ENCODE measurements at regions not wholly inside any gene's neighbourhood (a gene's known extent, or its start where the extent isn't known, plus 50 kb on each side); places are given as distances from the start of the nearest gene placed in this dataset.

DNA sequence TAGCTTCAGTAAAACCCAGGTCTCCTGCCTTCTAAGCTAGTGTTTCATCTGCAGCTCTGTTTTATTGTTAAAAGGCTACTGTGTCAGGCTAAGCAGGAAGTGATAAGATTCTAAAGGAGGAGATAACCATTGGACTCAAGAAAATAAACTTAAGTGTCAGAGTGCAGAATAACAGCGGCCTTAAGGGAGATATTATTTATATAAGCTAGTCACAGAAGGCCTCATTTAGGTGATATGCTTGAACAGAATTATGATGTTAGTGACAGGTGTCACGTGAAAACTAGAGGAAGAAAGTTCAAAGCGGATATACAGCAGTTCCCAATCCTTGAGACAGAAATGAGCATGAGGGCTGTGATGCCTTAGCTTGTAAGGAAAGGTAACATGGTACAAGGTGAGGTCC lies 373.4 kb downstream of the FOXG1 start (continued):
- TF ChIP-seq ZNF660 (tag by site-specific recombination; IDR thresholded peaks at IDR 0.05): no peak

DNA sequence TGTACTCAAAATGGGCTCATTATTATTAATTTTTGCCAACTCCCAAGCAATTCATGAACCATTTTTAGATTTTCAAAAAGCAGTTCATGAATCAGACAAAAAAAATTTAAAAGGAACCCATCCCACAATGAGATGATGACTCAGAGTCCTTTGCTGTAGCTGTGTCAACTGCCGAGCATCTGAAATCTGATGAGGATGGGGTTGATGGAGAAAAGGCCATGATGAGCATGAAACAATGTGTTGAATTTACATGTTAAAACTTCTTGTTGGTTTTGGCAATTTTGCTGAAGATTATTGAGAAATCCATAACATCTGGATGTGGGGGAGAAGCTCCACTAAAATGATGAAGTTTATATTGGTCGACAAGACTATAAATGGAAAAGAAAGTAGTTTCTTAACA lies 378.0 kb downstream of the FOXG1 start:
- no peak for TF ChIP-seq ZNF274 (IDR thresholded peaks at IDR 0.05; ENCODE audit: low read length)
- TF ChIP-seq ZNF274 (tag by site-specific recombination; IDR thresholded peaks at IDR 0.05; ENCODE audit: borderline replicate concordance): no peak
- TF ChIP-seq HOXC10 (CRISPR knock-in tag; IDR thresholded peaks at IDR 0.05): no peak
- no peak for TF ChIP-seq GLIS1 (tag by site-specific recombination; IDR thresholded peaks at IDR 0.05)
- TF ChIP-seq ZNF473 (tag by site-specific recombination; IDR thresholded peaks at IDR 0.05): no peak
- TF ChIP-seq, protein P1, sequence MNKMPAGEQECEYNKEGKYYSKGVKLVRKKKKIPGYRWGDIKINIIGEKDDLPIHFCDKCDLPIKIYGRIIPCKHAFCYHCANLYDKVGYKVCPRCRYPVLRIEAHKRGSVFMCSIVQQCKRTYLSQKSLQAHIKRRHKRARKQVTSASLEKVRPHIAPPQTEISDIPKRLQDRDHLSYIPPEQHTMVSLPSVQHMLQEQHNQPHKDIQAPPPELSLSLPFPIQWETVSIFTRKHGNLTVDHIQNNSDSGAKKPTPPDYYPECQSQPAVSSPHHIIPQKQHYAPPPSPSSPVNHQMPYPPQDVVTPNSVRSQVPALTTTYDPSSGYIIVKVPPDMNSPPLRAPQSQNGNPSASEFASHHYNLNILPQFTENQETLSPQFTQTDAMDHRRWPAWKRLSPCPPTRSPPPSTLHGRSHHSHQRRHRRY (tag by site-specific recombination; IDR thresholded peaks at IDR 0.05): no peak
- no peak for TF ChIP-seq ZNF324 (tag by site-specific recombination; IDR thresholded peaks at IDR 0.05)
- no peak for TF ChIP-seq ZNF239 (tag by site-specific recombination; IDR thresholded peaks at IDR 0.05)
- TF ChIP-seq SP7 (tag by site-specific recombination; IDR thresholded peaks at IDR 0.05): no peak
- TF ChIP-seq IKZF3 (tag by site-specific recombination; IDR thresholded peaks at IDR 0.05): no peak
- TF ChIP-seq ZNF221 (tag by site-specific recombination; IDR thresholded peaks at IDR 0.05; ENCODE audit: borderline replicate concordance): no peak
- TF ChIP-seq, protein P2, sequence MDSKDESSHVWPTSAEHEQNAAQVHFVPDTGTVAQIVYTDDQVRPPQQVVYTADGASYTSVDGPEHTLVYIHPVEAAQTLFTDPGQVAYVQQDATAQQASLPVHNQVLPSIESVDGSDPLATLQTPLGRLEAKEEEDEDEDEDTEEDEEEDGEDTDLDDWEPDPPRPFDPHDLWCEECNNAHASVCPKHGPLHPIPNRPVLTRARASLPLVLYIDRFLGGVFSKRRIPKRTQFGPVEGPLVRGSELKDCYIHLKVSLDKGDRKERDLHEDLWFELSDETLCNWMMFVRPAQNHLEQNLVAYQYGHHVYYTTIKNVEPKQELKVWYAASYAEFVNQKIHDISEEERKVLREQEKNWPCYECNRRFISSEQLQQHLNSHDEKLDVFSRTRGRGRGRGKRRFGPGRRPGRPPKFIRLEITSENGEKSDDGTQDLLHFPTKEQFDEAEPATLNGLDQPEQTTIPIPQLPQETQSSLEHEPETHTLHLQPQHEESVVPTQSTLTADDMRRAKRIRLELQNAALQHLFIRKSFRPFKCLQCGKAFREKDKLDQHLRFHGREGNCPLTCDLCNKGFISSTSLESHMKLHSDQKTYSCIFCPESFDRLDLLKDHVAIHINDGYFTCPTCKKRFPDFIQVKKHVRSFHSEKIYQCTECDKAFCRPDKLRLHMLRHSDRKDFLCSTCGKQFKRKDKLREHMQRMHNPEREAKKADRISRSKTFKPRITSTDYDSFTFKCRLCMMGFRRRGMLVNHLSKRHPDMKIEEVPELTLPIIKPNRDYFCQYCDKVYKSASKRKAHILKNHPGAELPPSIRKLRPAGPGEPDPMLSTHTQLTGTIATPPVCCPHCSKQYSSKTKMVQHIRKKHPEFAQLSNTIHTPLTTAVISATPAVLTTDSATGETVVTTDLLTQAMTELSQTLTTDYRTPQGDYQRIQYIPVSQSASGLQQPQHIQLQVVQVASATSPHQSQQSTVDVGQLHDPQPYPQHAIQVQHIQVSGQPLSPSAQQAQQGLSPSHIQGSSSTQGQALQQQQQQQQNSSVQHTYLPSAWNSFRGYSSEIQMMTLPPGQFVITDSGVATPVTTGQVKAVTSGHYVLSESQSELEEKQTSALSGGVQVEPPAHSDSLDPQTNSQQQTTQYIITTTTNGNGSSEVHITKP (tag by site-specific recombination; IDR thresholded peaks at IDR 0.05): no peak
- no peak for TF ChIP-seq KLF9 (tag by site-specific recombination; IDR thresholded peaks at IDR 0.05; ENCODE audit: low read depth)
- no peak for TF ChIP-seq ZSCAN16 (tag by site-specific recombination; IDR thresholded peaks at IDR 0.05)
- TF ChIP-seq ZNF776 (tag by site-specific recombination; IDR thresholded peaks at IDR 0.05; ENCODE audit: borderline replicate concordance): no peak
- no peak for TF ChIP-seq ZNF121 (tag by site-specific recombination; IDR thresholded peaks at IDR 0.05)
- no peak for TF ChIP-seq ZNF423 (tag by site-specific recombination; IDR thresholded peaks at IDR 0.05)
- no peak for TF ChIP-seq ZNF248 (tag by site-specific recombination; IDR thresholded peaks at IDR 0.05)
- H3K4me1 ChIP-seq (ENCODE audit: control insufficient read depth, insufficient read depth, low read length): no peaks in the 10 kb centered on the region
- no peaks in the 10 kb centered on the region for H3K36me3 ChIP-seq (ENCODE audit: control insufficient read depth in 2 of 2, insufficient read depth in 1 of 2, low read length in 2 of 2)
- no peaks in the 10 kb centered on the region for H3K9me3 ChIP-seq (ENCODE audit: control insufficient read depth, insufficient read depth, low read depth, low read length)
- no peak overlapping the region for H3K27ac ChIP-seq (ENCODE audit: extremely low read depth, low read depth, low read length)
- POLR2A ChIA-PET: no interaction called here
- H3K4me3 ChIP-seq (ENCODE audit: low read depth, low read length): no peak overlapping the region
- CTCF ChIA-PET: no interaction called here

DNA sequence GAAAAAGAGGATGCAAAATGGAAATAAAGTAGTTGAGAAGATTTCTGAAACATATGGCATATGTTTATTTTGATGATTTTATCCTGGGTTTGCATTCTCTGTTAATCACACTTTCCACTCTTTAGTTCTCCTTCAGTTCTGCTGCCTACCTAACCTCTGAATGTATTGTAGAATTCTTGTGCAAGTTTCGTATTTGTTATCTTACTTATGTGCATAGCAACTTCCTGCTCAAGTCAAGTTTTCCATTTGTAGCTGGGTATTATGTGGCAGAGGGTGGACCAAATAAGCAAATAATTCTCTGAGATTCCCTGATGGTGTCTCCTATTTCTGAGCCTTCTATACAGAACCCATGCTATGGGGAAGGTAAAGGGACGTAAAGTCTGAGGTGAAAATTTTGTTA lies 381.6 kb downstream of the FOXG1 start:
- POLR2A ChIA-PET: no interaction called here
- CTCF ChIA-PET: no interaction called here
- H3K4me1 ChIP-seq (ENCODE audit: control insufficient read depth, insufficient read depth, low read length): no peaks in the 10 kb centered on the region
- no peak overlapping the region for H3K4me3 ChIP-seq (ENCODE audit: low read depth, low read length)
- H3K27ac ChIP-seq (ENCODE audit: extremely low read depth, low read depth, low read length): no peak overlapping the region
- no peak for TF ChIP-seq KLF9 (tag by site-specific recombination; IDR thresholded peaks at IDR 0.05; ENCODE audit: low read depth)
- TF ChIP-seq ZNF549 (tag by site-specific recombination; IDR thresholded peaks at IDR 0.05): no peak
- no peak for TF ChIP-seq WT1 (tag by site-specific recombination; IDR thresholded peaks at IDR 0.05)
- TF ChIP-seq TRIM28 (IDR thresholded peaks at IDR 0.05; ENCODE audit: borderline replicate concordance, low read length): no peak
- TF ChIP-seq ZNF776 (tag by site-specific recombination; IDR thresholded peaks at IDR 0.05; ENCODE audit: borderline replicate concordance): no peak
- TF ChIP-seq ZNF266 (tag by site-specific recombination; IDR thresholded peaks at IDR 0.05; ENCODE audit: low read depth): no peak
- TF ChIP-seq GLI4 (tag by site-specific recombination; IDR thresholded peaks at IDR 0.05): no peak
- TF ChIP-seq, protein P3, sequence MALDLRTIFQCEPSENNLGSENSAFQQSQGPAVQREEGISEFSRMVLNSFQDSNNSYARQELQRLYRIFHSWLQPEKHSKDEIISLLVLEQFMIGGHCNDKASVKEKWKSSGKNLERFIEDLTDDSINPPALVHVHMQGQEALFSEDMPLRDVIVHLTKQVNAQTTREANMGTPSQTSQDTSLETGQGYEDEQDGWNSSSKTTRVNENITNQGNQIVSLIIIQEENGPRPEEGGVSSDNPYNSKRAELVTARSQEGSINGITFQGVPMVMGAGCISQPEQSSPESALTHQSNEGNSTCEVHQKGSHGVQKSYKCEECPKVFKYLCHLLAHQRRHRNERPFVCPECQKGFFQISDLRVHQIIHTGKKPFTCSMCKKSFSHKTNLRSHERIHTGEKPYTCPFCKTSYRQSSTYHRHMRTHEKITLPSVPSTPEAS (tag by site-specific recombination; IDR thresholded peaks at IDR 0.05): no peak
- TF ChIP-seq GLIS2 (tag by site-specific recombination; IDR thresholded peaks at IDR 0.05): no peak
- no peak for TF ChIP-seq ZNF514 (tag by site-specific recombination; IDR thresholded peaks at IDR 0.05)
- no peak for TF ChIP-seq ZNF366 (tag by site-specific recombination; conservative IDR thresholded peaks at IDR 0.05)
- no peaks in the 10 kb centered on the region for H3K36me3 ChIP-seq (ENCODE audit: control insufficient read depth in 2 of 2, insufficient read depth in 1 of 2, low read length in 2 of 2)
- no peaks in the 10 kb centered on the region for H3K9me3 ChIP-seq (ENCODE audit: control insufficient read depth, insufficient read depth, low read depth, low read length)
